Left hindlimb (tissue), 1 donor: ENCODE measurements at regions not wholly inside any gene's neighbourhood (a gene's known extent, or its start where the extent isn't known, plus 50 kb on each side); places are given as distances from the start of the nearest gene placed in this dataset.
A peak's percentile ranks its signal among the peaks of the same experiment; 100 is the strongest.
"Not testable (repeated sequence)": the region's sequence is repeated elsewhere in the genome, so short reads cannot be mapped to it uniquely, and the experiment has no call there.

Experiments
- DNase-seq: peaks from one replicate; pipeline ENCODE4 v3.0.0-alpha.2; 2018

DNA sequence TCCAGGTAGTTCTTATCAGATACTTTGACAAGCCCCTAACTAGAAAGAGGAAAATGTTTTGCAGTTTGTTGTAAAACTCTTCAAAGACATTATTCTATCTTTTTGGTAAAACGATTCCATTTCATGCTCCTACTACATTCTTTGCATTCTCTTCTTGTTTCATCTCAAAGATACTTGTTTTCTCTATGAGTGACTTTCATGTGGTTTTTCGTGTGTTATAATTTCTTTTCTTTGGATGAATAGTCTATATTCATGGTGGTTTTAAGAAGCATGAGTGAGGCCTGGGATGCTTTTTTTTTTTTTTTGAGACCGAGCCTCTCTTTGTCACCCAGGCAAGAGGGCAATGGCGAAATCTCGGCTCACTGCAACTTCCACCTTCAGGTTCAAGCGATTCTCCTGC is 292.5 kb upstream of the LYZL1 start:
- DNase-seq: no peak

GRCh38 chr10:28996947-28997551 is 291.8 kb upstream of the LYZL1 start:
- DNase-seq: no peak

DNA sequence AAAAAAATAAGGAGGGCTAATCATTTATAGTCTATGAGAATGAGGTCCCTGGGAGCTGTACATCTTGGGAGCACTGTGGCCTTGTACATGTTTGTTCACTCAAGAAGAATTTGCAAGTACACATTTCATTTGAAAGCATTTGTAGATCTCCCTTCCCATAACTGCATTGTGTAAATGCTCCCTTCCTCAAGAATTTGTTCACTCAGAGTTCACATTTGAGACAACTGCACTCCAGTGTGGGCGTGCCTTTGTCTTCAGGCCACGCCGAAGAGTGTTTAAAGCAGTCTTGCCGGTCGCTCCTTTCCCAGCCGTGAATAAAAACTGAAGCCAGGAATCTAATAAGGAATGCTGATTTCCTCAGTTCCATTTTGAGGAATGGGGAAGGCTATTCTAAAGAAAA is 291.1 kb upstream of the LYZL1 start:
- no peak for DNase-seq

- DNase-seq: no peak
Observed at GRCh38 chr10:29001801-29002200, 287.1 kb upstream of the LYZL1 start.

DNA sequence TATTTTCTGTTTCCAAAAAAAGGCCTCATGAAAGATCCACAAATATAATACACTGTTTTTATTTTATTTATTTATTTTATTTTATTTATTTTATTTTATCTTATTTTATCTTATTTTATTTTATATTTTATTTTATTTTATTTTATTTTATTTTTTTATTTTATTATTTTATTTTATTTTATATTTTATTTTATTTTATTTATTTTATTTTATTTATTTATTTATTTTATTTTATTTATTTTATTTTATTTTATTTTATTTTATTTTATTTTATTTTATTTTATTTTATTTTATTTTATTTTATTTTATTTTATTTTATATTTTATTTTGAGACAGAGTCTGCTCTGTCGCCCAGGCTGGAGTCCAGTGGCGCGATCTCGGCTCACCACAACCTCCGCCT is 285.9 kb upstream of the LYZL1 start:
- DNase-seq: not testable (repeated sequence)

- no peak for DNase-seq
Observed at GRCh38 chr10:29005988-29006387, 282.9 kb upstream of the LYZL1 start.

GRCh38 chr10:29007370-29007747 is 281.5 kb upstream of the LYZL1 start:
- DNase-seq: no peak

- DNase-seq: peak; percentile 69
Observed at GRCh38 chr10:29007748-29008610, 280.9 kb upstream of the LYZL1 start.

- no peak for DNase-seq
Observed at GRCh38 chr10:29009464-29009863, 279.4 kb upstream of the LYZL1 start.

DNA sequence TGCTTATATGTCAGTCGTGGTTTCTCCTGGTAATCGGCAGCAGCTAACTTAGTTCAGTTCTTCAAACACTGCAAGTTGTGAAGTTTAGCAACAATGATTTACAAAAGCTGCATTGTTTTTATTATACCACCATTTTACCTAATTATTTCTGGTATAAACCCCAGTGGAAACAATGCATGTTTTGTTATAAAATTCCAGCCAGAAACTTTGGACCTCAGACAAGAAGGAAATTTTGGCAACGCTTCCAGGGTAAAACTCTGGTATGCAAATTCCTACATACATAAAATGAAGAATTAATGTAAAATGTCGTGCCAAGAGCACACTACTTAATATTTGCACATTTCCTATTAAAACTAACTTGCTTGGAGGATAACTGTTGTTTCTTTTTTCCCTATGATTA is 277.4 kb upstream of the LYZL1 start:
- DNase-seq: no peak

GRCh38 chr10:29012926-29013554 is 275.8 kb upstream of the LYZL1 start:
- DNase-seq: no peak

- DNase-seq: no peak
Observed at GRCh38 chr10:29021591-29021990, 267.3 kb upstream of the LYZL1 start.

DNA sequence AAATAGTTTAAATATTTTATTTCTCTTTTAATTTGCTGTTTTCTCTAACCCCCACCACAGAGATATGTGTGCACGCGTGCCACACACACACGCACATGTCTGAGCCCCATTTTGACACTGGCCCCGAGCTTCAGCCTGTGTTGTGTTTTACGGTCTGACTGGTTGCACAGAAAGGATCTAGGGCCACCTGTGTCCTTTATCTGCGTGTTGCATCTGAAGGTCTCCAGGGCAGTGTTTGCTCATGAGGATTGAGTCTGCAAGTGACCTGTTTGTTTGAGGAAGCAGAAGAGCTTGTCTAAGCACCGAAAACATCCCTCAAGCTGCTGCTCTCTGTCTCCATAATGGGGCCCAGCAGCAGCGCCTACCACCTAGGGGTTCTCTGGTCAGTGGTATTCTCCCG is 266.4 kb upstream of the LYZL1 start:
- DNase-seq: no peak

DNA sequence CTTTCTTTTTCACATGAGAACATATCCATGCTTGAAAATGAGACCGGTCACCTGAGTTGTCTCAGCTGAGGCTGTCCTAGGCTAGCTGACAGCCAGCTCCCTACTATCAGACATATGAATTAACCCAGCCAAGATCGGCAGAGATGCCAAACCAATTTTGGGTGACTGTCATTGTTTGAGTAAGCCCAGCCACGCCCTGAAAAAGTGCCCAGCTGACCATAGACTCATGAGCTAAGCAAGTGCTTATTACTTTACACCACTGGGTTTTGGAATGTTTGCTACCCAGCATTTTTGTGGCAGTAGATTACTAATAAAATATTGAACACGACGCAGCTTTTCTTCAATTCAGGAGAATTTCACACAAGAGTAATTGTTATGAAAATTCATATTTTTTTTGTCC is 265.2 kb upstream of the LYZL1 start:
- DNase-seq: no peak

DNA sequence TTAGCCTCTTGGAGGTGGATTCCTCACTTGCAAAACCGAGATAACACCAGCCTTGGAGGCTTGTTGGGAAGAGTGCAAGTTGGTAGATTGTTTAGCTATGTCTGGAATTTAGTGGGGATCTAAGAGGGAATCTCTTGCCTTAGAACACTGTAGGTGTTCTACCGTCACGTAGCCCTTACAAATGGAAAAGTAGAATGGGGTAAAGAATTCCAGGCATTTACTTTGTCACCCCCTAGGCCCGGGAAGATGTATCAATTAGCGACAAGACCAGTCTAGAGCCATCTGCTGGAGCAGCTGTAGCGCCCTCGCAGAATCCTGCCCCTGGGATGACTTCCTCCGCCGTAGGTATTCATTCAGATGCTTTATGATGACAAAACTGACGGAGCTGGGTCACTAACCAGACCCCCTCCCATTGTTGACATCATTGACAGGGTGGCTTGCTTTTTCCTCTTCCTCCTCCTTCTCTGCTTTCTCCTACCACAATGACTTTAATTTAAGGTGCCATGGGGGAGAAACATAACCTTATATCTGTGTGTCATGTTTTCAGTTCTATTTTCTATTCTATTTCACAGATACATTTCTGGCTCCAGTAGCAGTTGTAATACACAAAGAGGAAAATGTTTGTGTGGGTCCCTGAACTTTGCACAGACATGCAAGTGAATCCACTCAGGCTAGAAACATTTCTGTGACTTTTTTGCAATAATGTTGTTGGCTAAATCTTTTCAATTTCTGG is 262.6 kb upstream of the LYZL1 start:
- no peak for DNase-seq

GRCh38 chr10:29026802-29027580 is 261.9 kb upstream of the LYZL1 start:
- DNase-seq: no peak

- DNase-seq: no peak
Observed at GRCh38 chr10:29028486-29028885, 260.4 kb upstream of the LYZL1 start.

- peak; percentile 42 for DNase-seq
Observed at GRCh38 chr10:29030900-29031299, 258.0 kb upstream of the LYZL1 start.

DNA sequence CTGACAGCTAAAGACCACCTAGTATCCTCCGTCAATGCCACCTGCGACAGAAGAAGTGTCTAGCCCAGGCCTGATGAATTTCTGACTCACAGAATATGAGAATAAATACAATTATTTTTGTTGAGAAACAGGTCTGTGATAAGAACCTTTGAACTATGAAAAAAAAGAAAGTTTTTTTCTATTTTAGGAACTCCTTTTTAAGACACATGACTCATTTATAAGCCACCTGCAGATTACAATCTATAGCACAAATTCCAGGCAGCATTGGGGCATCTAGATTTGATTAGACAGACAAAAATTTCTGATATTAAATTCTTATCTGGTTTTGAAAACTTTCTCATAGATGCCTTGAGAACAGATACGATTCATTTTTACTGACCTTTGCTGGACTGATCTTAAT is 256.7 kb upstream of the LYZL1 start:
- no peak for DNase-seq

- no peak for DNase-seq
Observed at GRCh38 chr10:29033311-29033940, 255.4 kb upstream of the LYZL1 start.

DNA sequence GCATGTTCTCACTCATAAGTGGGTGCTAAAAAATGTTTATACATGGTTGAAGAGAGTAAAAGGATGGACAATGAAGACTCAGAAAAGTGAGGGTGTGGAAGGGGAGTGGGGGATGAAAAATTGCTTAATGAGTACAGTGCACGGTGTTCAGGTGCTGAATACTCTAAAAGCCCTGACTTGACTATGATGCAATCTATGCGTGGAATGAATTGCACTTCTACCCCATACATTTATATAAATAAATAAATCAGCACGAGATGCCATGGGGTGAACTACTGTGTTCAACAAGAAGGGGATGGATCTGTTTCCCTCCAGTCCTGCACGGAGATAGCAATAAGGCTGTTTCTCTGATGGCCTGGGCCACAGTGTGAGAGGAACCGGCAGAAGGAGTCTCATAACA is 254.3 kb upstream of the LYZL1 start:
- DNase-seq: no peak

- DNase-seq: no peak
Observed at GRCh38 chr10:29035721-29036120, 253.1 kb upstream of the LYZL1 start.
